GM21515 (cell line): ENCODE measurements at regions not wholly inside any gene's neighbourhood (a gene's known extent, or its start where the extent isn't known, plus 50 kb on each side); places are given as distances from the start of the nearest gene placed in this dataset.
"Not testable (repeated sequence)": the region's sequence is repeated elsewhere in the genome, so short reads cannot be mapped to it uniquely, and the experiment has no call there.

Experiments used
- ATAC-seq: cut with Tn5 transposase; IDR thresholded peaks from one replicate; pipeline ENCODE4 v1.9.1; 2021; ENCODE audit not compliant: unreplicated experiment

GRCh38 chr6:1445650-1446330 is 56.4 kb downstream of the FOXF2 start:
- no peak for ATAC-seq

DNA sequence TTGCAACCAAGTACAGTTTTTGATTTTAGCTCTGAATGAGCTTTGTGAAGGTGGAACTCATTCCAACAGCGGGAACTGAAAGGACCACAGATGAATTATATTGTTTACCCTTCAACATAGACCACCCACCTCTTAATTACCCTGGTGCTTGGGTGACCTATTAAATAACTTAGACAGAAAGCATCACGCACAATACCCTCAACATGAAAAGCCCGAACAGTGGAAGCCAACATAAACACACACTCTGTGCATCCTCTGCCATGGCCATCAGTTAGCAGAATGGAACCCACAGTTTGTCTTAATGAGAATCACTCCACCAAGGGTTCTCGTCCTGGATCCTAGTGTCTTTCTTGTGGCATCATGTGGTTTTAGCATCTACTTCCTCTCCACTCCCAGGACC is 60.5 kb downstream of the FOXF2 start:
- no peak for ATAC-seq

DNA sequence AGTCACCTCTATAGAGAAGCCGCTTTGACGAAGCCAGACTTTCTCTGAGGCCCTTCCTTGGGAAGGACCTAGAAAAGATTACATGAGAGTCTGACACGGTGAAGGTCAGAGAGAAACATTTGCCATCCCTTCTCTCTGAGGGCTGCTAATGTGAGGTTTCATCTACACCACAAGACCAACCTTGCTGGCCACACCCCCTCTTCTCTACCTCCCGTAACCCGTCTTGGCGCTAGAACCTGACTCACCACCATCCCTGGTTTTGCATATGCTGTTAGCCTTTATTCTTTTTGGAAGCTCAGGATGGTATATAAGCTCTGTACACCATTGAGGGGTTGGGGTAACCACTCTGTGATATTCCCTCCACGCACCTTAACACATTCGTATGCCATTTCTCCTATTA is 63.6 kb downstream of the FOXF2 start:
- no peak for ATAC-seq

DNA sequence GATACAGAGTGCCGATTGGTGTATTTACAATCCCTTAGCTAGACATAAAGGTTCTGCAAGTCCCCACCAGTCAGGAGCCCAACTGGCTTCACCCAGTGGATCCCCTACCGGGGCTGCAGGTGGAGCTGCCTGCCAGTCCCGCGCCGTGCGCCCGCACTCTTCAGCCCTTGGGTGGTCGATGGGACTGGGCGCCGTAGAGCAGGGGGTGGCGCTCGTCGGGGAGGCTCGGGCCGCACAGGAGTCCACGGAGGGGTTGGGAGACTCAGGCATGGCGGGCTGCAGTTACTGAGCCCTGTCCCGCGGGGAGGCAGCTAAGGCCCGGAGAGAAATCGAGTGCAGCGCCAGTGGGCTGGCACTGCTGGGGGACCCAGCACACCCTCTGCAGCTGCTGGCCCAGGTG is 67.4 kb downstream of the FOXF2 start:
- ATAC-seq = not testable (repeated sequence)

GRCh38 chr6:1461207-1461606 is 71.8 kb downstream of the FOXF2 start:
- no peak for ATAC-seq

GRCh38 chr6:1461736-1462135 is 72.4 kb downstream of the FOXF2 start:
- no peak for ATAC-seq

GRCh38 chr6:1463275-1463674 is 73.9 kb downstream of the FOXF2 start:
- no peak for ATAC-seq

DNA sequence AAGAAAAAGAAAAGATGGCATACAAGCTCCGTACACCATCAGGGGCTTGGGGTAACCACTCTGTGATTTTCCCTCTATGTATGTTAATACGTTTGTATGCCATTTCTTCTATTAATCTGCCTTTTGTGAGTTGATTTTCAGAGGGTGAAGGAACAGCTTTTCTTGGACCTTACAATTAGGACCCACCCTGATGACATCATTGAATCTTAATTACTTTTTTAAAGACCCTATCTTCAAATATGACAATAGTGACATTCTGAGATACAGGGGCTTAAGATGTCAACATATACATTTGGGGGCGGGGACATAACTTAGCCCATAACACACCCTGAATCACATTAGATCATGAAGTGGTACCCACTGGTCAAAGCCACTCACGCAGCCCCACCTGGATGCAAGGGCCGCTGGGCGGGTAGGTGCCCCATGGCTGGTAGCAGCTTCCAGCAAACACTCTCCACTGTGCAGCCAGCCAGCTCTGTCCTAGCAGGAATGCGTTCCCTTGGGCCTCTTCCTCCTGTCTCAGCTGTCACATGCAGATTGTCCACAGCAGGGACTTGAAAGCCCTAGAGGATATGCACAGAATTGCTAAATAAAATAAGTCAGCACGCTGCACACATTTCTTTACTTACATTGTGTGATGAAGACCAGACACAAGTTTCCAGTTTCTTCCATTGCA is 74.5 kb downstream of the FOXF2 start:
- no peak for ATAC-seq

GRCh38 chr6:1464781-1465370 is 75.5 kb downstream of the FOXF2 start:
- ATAC-seq = no peak

DNA sequence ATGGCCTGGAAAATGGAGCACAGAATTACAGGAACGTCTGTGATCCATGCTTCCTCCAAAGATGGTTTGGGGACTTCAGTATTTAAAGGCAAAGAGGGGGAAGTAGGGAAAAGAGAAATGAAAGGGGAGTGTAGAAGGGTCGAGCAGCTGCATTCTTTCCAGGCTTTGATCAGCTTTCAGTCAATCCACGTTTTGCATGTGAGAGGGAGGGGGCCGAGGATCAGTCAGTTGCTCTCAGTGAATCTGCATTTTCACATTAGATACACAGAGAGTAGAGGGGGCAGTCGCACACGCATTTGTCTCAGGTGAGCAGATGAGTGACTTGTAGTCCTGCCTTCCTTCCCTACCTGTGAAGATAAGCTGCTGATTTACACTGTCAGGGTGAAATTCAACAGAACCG is 78.8 kb downstream of the FOXF2 start:
- ATAC-seq = no peak

GRCh38 chr6:1470040-1470439 is 80.7 kb downstream of the FOXF2 start:
- ATAC-seq = peak; percentile 50

- no peak for ATAC-seq
These were observed 83.3 kb downstream of the FOXF2 start for GRCh38 chr6:1472643-1473042.

DNA sequence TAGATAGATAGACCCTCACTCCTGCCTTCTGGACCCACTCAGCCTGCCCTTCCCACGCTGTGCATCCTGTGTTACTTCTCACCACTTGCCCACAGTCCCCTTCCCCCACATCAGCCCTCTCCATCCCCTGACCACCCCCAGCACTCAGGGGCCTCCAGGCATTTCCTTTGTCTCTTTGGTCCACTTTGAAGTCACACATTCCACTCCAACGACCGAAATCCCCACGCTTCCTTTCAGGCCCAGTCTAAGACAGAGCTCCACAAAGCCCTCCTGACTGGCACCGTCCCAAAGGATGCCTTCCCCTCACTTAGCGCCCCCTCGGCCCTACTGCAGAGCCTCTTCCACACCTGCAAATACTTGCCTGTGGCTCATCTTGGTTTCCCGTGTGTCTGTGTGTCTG is 83.8 kb downstream of the FOXF2 start:
- no peak for ATAC-seq

- ATAC-seq = no peak
These were observed 84.2 kb downstream of the FOXF2 start for GRCh38 chr6:1473598-1473997.

GRCh38 chr6:1474205-1474604 is 84.8 kb downstream of the FOXF2 start:
- ATAC-seq = no peak

DNA sequence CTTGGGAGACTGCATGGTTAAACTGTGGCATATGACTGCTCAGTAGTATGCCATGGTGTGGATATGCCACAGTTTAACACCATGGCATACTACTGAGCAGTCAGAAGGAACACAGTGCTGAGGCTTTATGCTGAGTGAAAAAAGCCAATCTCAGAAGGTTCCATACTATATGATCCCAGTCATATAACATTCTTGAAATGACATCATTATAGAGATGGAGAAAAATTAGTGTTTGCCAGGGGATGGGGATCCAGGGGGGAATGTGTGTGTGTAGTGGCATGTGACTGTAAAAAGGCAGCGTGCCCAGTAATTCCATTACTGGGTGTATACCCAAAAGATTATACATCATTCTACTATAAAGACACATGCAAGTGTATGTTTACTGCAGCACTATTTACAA is 85.8 kb downstream of the FOXF2 start:
- no peak for ATAC-seq

- ATAC-seq = no peak
These were observed 88.2 kb downstream of the FOXF2 start for GRCh38 chr6:1477432-1478090.

DNA sequence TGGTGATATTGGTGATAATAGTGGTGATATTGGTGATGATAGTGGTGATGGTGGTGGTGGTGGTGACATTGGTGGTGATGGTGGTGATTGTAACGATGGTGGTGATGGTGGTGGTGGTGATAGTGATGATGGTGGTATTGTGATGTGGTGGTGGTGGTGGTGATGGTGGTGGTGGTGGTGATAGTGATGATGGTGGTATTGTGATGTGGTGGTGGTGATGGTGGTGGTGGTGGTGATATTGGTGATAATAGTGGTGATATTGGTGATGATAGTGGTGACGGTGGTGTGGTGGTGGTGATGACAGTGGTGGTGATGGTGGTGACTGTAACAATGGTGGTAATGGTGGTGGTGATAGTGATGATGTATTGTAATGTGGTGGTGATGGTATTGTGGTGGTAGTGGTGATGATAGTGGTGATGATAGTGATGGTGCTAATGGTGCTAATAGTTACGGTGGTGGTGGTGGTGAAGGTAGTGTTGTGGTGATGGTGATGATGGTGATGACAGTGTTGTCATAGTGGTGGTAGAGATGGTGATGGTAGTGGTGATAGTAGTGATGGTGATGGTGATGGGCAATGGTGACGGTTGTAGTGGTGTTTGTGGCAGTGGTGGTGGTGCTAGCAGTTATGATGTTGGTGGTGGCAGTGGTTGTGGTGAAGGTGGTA is 88.9 kb downstream of the FOXF2 start:
- not testable (repeated sequence) for ATAC-seq

DNA sequence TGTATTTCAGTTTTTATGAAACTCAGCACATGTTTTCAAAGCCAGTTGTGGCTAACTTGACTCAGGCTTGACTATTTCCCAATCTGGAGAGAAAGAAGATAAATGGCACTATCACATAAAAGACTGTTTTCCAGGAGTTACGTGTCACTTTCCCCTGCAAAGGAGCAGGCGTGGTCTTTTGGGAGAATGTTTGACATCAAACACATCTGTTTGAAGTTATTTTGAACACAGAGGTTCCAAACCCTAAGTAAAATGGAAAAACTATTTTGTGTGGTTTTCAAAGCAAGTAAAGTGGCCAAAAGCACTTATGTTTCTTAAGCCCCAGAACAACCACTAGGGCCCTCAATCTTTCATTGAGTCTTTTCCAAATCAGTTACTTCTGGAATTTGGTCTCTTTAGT is 89.7 kb downstream of the FOXF2 start:
- no peak for ATAC-seq

DNA sequence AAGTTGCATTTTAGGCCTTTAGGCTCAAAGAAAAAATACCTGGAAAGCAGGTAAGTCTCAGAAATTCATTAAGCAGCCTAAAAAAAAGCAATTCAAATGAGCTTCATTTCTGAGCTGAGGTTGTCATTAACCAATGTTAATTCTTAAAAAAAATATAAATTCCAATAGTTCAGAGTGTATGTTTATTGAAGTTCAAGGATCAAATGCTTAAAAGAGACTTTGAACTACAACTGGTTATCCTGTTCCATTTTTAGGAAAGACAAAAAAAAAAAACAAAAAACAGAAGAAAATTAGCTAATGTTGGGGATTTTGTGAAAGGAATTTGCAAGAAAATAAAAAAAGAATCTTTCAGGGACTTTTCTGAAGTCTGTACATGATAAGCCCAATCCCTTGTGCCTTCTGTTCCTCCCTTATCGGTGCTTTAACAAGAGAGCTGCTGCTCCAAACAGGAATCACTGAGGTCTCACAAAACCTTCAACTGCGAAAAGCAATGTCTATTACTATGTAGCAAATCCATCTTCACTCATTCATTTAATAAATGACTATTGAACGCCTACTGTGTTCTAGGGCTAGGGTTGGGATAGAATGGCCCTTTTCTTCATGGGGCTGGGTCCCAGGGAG is 90.3 kb downstream of the FOXF2 start:
- ATAC-seq = no peak

DNA sequence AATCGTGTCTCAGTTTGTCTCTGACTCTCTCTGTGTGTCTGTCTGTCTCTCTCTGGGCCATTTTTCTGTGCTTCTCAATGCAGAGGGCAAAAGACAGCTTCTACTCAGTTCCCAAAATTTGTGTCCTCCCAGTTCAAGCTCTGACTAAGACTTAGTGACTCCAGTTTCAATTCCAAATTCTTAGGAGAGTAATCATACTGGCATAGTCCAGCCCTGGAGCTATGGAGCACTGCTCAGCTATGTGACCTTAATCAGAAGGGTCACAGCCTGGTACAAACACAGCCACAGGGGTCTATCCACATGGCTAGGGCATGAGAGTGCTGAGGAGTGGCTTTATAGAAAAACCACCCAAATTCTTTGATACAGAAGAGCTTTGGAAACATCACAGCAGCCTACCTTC is 91.9 kb downstream of the FOXF2 start:
- ATAC-seq = no peak
